A673 (cell line): ENCODE measurements at regions not wholly inside any gene's neighbourhood (a gene's known extent, or its start where the extent isn't known, plus 50 kb on each side); places are given as distances from the start of the nearest gene placed in this dataset.
A peak's percentile ranks its signal among the peaks of the same experiment; 100 is the strongest.

ENCODE experiments used
- BruUV-seq: library from RNA; stranded (reverse); fragments of 400-500 nt; replicated peaks from 2 replicates; lab custom pipeline; 2021; lab: Mats Ljungman, UMichigan
- CTCF ChIA-PET: fragments of 300-600 bp; sonication (Branson Sonifier 250); formaldehyde crosslinking; loops from one replicate; lab custom pipeline; 2022; ENCODE audit warnings: antibody characterized with exemption; lab: Charles Lee
- POLR2A ChIA-PET: fragments of 300-600 bp; sonication (Branson Sonifier 250); formaldehyde crosslinking; loops from one replicate; lab custom pipeline; 2022; ENCODE audit warnings: antibody characterized with exemption; ENCODE audit not compliant: low non-redundant PET; lab: Charles Lee
- DNase-seq: peaks from one replicate; pipeline ENCODE4 v3.0.0-alpha.2; 2015; ENCODE audit warnings: low spot score
- H3K27ac ChIP-seq: fragments of 200-600 bp; sonication (generic); 2 replicates; pipeline ENCODE4 v1.5.1; 2016; ENCODE audit warnings: mixed run types, low read depth, mild to moderate bottlenecking, mixed read lengths, antibody characterized with exemption, low read length; ENCODE audit not compliant: poor library complexity, severe bottlenecking
- H3K27me3 ChIP-seq: fragments of 200-600 bp; sonication (generic); replicated peaks from 2 replicates; pipeline ENCODE4 v1.6.1; 2017; ENCODE audit warnings: mixed run types, low read depth, mild to moderate bottlenecking, mixed read lengths, antibody characterized with exemption, low read length; ENCODE audit not compliant: insufficient read depth, poor library complexity
- H3K36me3 ChIP-seq: fragments of 200-600 bp; sonication (generic); 2 replicates; pipeline ENCODE4 v1.6.1; 2016; ENCODE audit warnings: mixed run types, mild to moderate bottlenecking, mixed read lengths, antibody characterized with exemption, low read length; ENCODE audit not compliant: insufficient read depth, poor library complexity, severe bottlenecking
- H3K4me1 ChIP-seq: fragments of 200-600 bp; sonication (generic); 2 replicates; pipeline ENCODE4 v1.6.1; 2017; ENCODE audit warnings: mixed run types, mild to moderate bottlenecking, mixed read lengths, antibody characterized with exemption, low read length; ENCODE audit not compliant: insufficient read depth, poor library complexity, severe bottlenecking
- H3K4me3 ChIP-seq: fragments of 200-600 bp; sonication (generic); 2 replicates; pipeline ENCODE4 v1.5.1; 2016; ENCODE audit warnings: low read depth, mixed run types, mild to moderate bottlenecking, mixed read lengths, low read length; ENCODE audit not compliant: poor library complexity, severe bottlenecking
- H3K9me3 ChIP-seq: fragments of 200-600 bp; sonication (generic); 2 replicates; pipeline ENCODE4 v1.6.1; 2016; ENCODE audit warnings: mixed run types, low read depth, mild to moderate bottlenecking, mixed read lengths, antibody characterized with exemption, low read length; ENCODE audit not compliant: poor library complexity, severe bottlenecking
- CTCF ChIP-seq: fragments of 300-800, 200-600 bp; sonication (generic); conservative IDR thresholded peaks from 2 replicates; pipeline ENCODE4 v1.5.1; 2017; ENCODE audit warnings: low read depth, mild to moderate bottlenecking, antibody characterized with exemption, low read length, moderate library complexity, mixed read lengths
- EZH2 ChIP-seq: fragments of 200-600 bp; sonication (generic); IDR thresholded peaks from 2 replicates; pipeline ENCODE4 v1.6.1; 2017; ENCODE audit warnings: borderline replicate concordance, low read depth, mild to moderate bottlenecking, mixed read lengths, antibody characterized with exemption, low read length; ENCODE audit not compliant: poor library complexity, severe bottlenecking
- intact Hi-C: fragments of 100-400 bp; cut with micrococcal nuclease; formaldehyde crosslinking; loops from one replicate; pipeline ENCODE4 v1.10.0; 2022; ENCODE audit not compliant: unreplicated experiment

DNA sequence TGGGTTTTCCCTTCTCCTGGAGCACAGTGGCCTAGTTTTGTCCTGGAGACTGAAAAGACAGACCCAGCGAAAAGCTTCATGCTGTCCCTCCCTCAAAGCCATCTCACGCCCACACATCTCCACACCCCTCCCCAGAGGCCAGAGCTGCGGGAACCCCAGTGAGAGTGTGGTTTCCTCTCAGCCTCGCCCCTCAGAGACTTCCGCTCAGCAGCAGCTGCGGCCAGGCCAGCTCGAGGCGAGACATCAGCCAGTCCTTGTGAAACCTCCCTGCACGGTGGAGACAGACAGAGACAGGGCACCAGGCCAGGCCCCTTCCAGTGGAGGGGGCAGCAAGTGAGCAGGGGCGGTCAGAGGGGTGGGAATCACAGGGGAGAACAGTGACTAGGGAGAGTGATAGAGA lies 77.0 kb upstream of the TNRC6C start:
- no peaks in the 10 kb centered on the region for H3K36me3 ChIP-seq
- intact Hi-C loops: no loop called here
- CTCF ChIA-PET: no interaction called here
- H3K27me3 ChIP-seq: no peaks in the 10 kb centered on the region
- BruUV-seq: no TSS peak
- DNase-seq: peak; percentile 85
- H3K9me3 ChIP-seq: no peaks in the 10 kb centered on the region
- POLR2A ChIA-PET: no interaction called here
- no peak overlapping the region for H3K4me3 ChIP-seq
- H3K27ac ChIP-seq: no peak overlapping the region
- TF ChIP-seq CTCF: no peak
- no peak for TF ChIP-seq EZH2
- H3K4me1 ChIP-seq: peaks cover 30% of the 10 kb centered on the region

GRCh38 chr17:77882040-77882439 lies 76.5 kb upstream of the TNRC6C start:
- H3K4me3 ChIP-seq: no peak overlapping the region
- TF ChIP-seq CTCF (no peak), EZH2 (no peak)
- BruUV-seq: no TSS peak
- ChIA-PET POLR2A (no interaction called here), CTCF (no interaction called here)
- H3K36me3 ChIP-seq: no peaks in the 10 kb centered on the region
- H3K27ac ChIP-seq: no peak overlapping the region
- peaks cover 33% of the 10 kb centered on the region for H3K4me1 ChIP-seq
- no peaks in the 10 kb centered on the region for H3K27me3 ChIP-seq
- intact Hi-C loops: no loop called here
- DNase-seq: no peak
- H3K9me3 ChIP-seq: no peaks in the 10 kb centered on the region

- Histone ChIP-seq H3K4me1 (peaks cover 39% of the 10 kb centered on the region), H3K27me3 (no peaks in the 10 kb centered on the region), H3K9me3 (no peaks in the 10 kb centered on the region), H3K27ac (no peak overlapping the region), H3K4me3 (no peak overlapping the region), H3K36me3 (no peaks in the 10 kb centered on the region)
- CTCF ChIA-PET: no interaction called here
- no TSS peak for BruUV-seq
- peak; percentile 55 for DNase-seq
- TF ChIP-seq CTCF: no peak
- TF ChIP-seq EZH2: no peak
- POLR2A ChIA-PET: no interaction called here
- intact Hi-C loops: no loop called here
Measured at GRCh38 chr17:77882481-77883212, 75.9 kb upstream of the TNRC6C start.
